NB4 (cell line): ENCODE measurements at regions not wholly inside any gene's neighbourhood (a gene's known extent, or its start where the extent isn't known, plus 50 kb on each side); places are given as distances from the start of the nearest gene placed in this dataset.

Source experiments
- CTCF ChIP-seq: IDR thresholded peaks from one replicate; pipeline ENCODE4 v1.5.1; 2012; ENCODE audit warnings: low read depth, low read length
- POLR2A ChIP-seq: IDR thresholded peaks from 2 replicates; pipeline ENCODE4 v1.6.1; 2011; ENCODE audit warnings: mild to moderate bottlenecking; ENCODE audit not compliant: insufficient read length; ENCODE audit errors: extremely low read depth

DNA sequence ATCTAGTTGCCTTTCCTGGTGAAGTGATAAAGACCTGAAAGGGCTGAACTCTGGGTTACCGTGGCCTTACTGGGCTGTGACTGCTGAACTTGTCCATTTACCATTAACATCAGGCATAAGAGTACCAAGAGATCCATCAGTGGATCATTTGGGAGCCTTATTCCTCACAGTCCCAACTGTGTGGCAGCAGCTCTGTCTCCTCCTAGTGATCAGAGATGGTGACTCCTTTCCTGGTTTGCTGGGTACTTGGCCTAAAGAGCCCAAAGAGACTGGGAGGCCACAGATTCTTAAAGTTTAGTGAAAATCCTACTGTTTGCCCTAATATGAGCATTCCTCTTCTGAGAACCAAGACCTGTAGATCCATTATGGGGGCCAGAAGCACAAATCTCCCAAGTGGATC is 56.3 kb upstream of the ATP6AP2 start:
- TF ChIP-seq POLR2A (no peak), CTCF (no peak)
